SHP77 treated with DMSO at 0.1 percent for 48 hours (cell line): ENCODE measurements at regions not wholly inside any gene's neighbourhood (a gene's known extent, or its start where the extent isn't known, plus 50 kb on each side); places are given as distances from the start of the nearest gene placed in this dataset.
"Not testable (repeated sequence)": the region's sequence is repeated elsewhere in the genome, so short reads cannot be mapped to it uniquely, and the experiment has no call there.

Source experiments
- DNase-seq: peaks from one replicate; lab custom pipeline; 2025; lab: John Stamatoyannopoulos, UW

- DNase-seq = no peak
Observed at GRCh38 chr10:57336865-57337264, 930.8 kb downstream of the IPMK start.

GRCh38 chr10:57336341-57336740 is 931.4 kb downstream of the IPMK start:
- DNase-seq = no peak

GRCh38 chr10:57334523-57334922 is 933.2 kb downstream of the IPMK start:
- DNase-seq = no peak

- no peak for DNase-seq
Observed at GRCh38 chr10:57333880-57334279, 933.8 kb downstream of the IPMK start.

GRCh38 chr10:57321400-57321854 is 946.3 kb downstream of the IPMK start:
- not testable (repeated sequence) for DNase-seq

GRCh38 chr10:57320416-57320815 is 947.3 kb downstream of the IPMK start:
- DNase-seq = no peak

GRCh38 chr10:57314046-57314445 is 953.0 kb upstream of the ZWINT start:
- no peak for DNase-seq

GRCh38 chr10:57303566-57303965 is 942.5 kb upstream of the ZWINT start:
- DNase-seq = no peak

- DNase-seq = no peak
Observed at GRCh38 chr10:57300718-57301117, 939.7 kb upstream of the ZWINT start.

GRCh38 chr10:57294698-57295097 is 933.6 kb upstream of the ZWINT start:
- no peak for DNase-seq

- no peak for DNase-seq
Observed at GRCh38 chr10:57288754-57289153, 927.7 kb upstream of the ZWINT start.

GRCh38 chr10:57262892-57263291 is 901.8 kb upstream of the ZWINT start:
- no peak for DNase-seq

GRCh38 chr10:57260175-57260574 is 899.1 kb upstream of the ZWINT start:
- no peak for DNase-seq

GRCh38 chr10:57249615-57250281 is 888.7 kb upstream of the ZWINT start:
- DNase-seq = no peak

- DNase-seq = no peak
Observed at GRCh38 chr10:57247271-57247670, 886.2 kb upstream of the ZWINT start.

GRCh38 chr10:57225920-57226319 is 864.9 kb upstream of the ZWINT start:
- DNase-seq = no peak

GRCh38 chr10:57224811-57225210 is 863.8 kb upstream of the ZWINT start:
- no peak for DNase-seq

- DNase-seq = no peak
Observed at GRCh38 chr10:57222603-57223002, 861.5 kb upstream of the ZWINT start.

GRCh38 chr10:57222129-57222528 is 861.1 kb upstream of the ZWINT start:
- DNase-seq = no peak

- DNase-seq = no peak
Observed at GRCh38 chr10:57221674-57222073, 860.6 kb upstream of the ZWINT start.

- no peak for DNase-seq
Observed at GRCh38 chr10:57218382-57218781, 857.3 kb upstream of the ZWINT start.

GRCh38 chr10:57202356-57202755 is 841.3 kb upstream of the ZWINT start:
- no peak for DNase-seq

GRCh38 chr10:57188846-57189245 is 827.8 kb upstream of the ZWINT start:
- no peak for DNase-seq

GRCh38 chr10:57186201-57186600 is 825.1 kb upstream of the ZWINT start:
- no peak for DNase-seq
